ENCODE measurements at regions not wholly inside any gene's neighbourhood (a gene's known extent, or its start where the extent isn't known, plus 50 kb on each side); places are given as distances from the start of the nearest gene placed in this dataset.

- Histone ChIP-seq H3K4me3 (no peak overlapping the region), H3K27ac (no peak overlapping the region), H3K36me3 (no peaks in the 10 kb centered on the region), H3K4me1 (ENCODE audit: low read depth) (peaks cover 13% of the 10 kb centered on the region), H3K27me3 (no peaks in the 10 kb centered on the region), H3K9me3 (ENCODE audit: low read depth) (no peaks in the 10 kb centered on the region)
- no peak for TF ChIP-seq CTCF (IDR thresholded peaks at IDR 0.05; ENCODE audit: low read depth, low read length)
- DNase-seq (ENCODE audit: low read depth in 1 of 2, low spot score in 1 of 2): no peak
Measured at GRCh38 chr15:97057503-97057902, 727.0 kb downstream of the NR2F2 start.

GRCh38 chr15:97059281-97059680, 728.8 kb downstream of the NR2F2 start:
- no peak for TF ChIP-seq CTCF (IDR thresholded peaks at IDR 0.05; ENCODE audit: low read depth, low read length)

GRCh38 chr15:97061392-97061791, 730.9 kb downstream of the NR2F2 start:
- no peaks in the 10 kb centered on the region for H3K27me3 ChIP-seq
- peak overlapping the region; percentile 75 for H3K27ac ChIP-seq
- peaks cover 13% of the 10 kb centered on the region for H3K4me1 ChIP-seq (ENCODE audit: low read depth)
- peak in 1 of 2 donors; percentile 48 for DNase-seq (ENCODE audit: low read depth in 1 of 2, low spot score in 1 of 2)
- H3K9me3 ChIP-seq (ENCODE audit: low read depth): no peaks in the 10 kb centered on the region
- TF ChIP-seq CTCF (IDR thresholded peaks at IDR 0.05; ENCODE audit: low read depth, low read length): no peak
- H3K4me3 ChIP-seq: no peak overlapping the region
- no peaks in the 10 kb centered on the region for H3K36me3 ChIP-seq

More at GRCh38 chr15:97059281-97059680, 728.8 kb downstream of the NR2F2 start:
- no peak for DNase-seq (ENCODE audit: low read depth in 1 of 2, low spot score in 1 of 2)
- Histone ChIP-seq H3K27me3 (no peaks in the 10 kb centered on the region), H3K27ac (no peak overlapping the region), H3K9me3 (ENCODE audit: low read depth) (no peaks in the 10 kb centered on the region), H3K36me3 (no peaks in the 10 kb centered on the region), H3K4me1 (ENCODE audit: low read depth) (peaks cover 13% of the 10 kb centered on the region), H3K4me3 (no peak overlapping the region)

- no peak for DNase-seq (ENCODE audit: low read depth in 1 of 2, low spot score in 1 of 2)
- Histone ChIP-seq H3K4me3 (no peak overlapping the region), H3K27me3 (no peaks in the 10 kb centered on the region)
Measured at GRCh38 chr15:97071668-97072067, 741.2 kb downstream of the NR2F2 start.

GRCh38 chr15:97072545-97072944, 742.0 kb downstream of the NR2F2 start:
- TF ChIP-seq CTCF (IDR thresholded peaks at IDR 0.05; ENCODE audit: low read depth, low read length): no peak
- peaks cover 17% of the 10 kb centered on the region for H3K4me1 ChIP-seq (ENCODE audit: low read depth)
- H3K4me3 ChIP-seq: no peak overlapping the region
- H3K36me3 ChIP-seq: no peaks in the 10 kb centered on the region
- H3K27me3 ChIP-seq: no peaks in the 10 kb centered on the region
- H3K9me3 ChIP-seq (ENCODE audit: low read depth): no peaks in the 10 kb centered on the region
- DNase-seq (ENCODE audit: low read depth in 1 of 2, low spot score in 1 of 2): peak in 1 of 2 donors; percentile 51
- H3K27ac ChIP-seq: peak overlapping the region; percentile 71

More at GRCh38 chr15:97071668-97072067, 741.2 kb downstream of the NR2F2 start:
- no peaks in the 10 kb centered on the region for H3K9me3 ChIP-seq (ENCODE audit: low read depth)
- H3K36me3 ChIP-seq: no peaks in the 10 kb centered on the region
- peak overlapping the region; percentile 71 for H3K27ac ChIP-seq
- peaks cover 17% of the 10 kb centered on the region for H3K4me1 ChIP-seq (ENCODE audit: low read depth)
- TF ChIP-seq CTCF (IDR thresholded peaks at IDR 0.05; ENCODE audit: low read depth, low read length): no peak

GRCh38 chr15:97076011-97076410, 745.5 kb downstream of the NR2F2 start:
- Histone ChIP-seq H3K4me3 (no peak overlapping the region), H3K27ac (no peak overlapping the region), H3K27me3 (no peaks in the 10 kb centered on the region), H3K9me3 (ENCODE audit: low read depth) (no peaks in the 10 kb centered on the region), H3K4me1 (ENCODE audit: low read depth) (peaks cover 32% of the 10 kb centered on the region), H3K36me3 (no peaks in the 10 kb centered on the region)
- TF ChIP-seq CTCF (IDR thresholded peaks at IDR 0.05; ENCODE audit: low read depth, low read length): no peak
- DNase-seq (ENCODE audit: low read depth in 1 of 2, low spot score in 1 of 2): no peak
